HFF-Myc (cell line): ENCODE measurements at regions not wholly inside any gene's neighbourhood (a gene's known extent, or its start where the extent isn't known, plus 50 kb on each side); places are given as distances from the start of the nearest gene placed in this dataset.

Experiments
- DNase-seq: peaks from one replicate; pipeline ENCODE4 v3.0.0-alpha.2; 2011; ENCODE audit warnings: low read depth; ENCODE audit errors: extremely low read depth
- H3K4me3 ChIP-seq: replicated peaks from 2 replicates; pipeline ENCODE4 v1.5.1; 2011; ENCODE audit warnings: low read depth, mild to moderate bottlenecking, control low read depth, low read length
- TF ChIP-seq, protein P1 (sequence below): IDR thresholded peaks from 2 replicates; pipeline ENCODE4 v1.5.1; 2012; ENCODE audit warnings: mild to moderate bottlenecking, low read depth, low read length, control low read depth; ENCODE audit errors: missing control alignments

GRCh38 chr11:69578167-69578566 is 62.8 kb upstream of the CCND1 start:
- TF ChIP-seq, protein P1, sequence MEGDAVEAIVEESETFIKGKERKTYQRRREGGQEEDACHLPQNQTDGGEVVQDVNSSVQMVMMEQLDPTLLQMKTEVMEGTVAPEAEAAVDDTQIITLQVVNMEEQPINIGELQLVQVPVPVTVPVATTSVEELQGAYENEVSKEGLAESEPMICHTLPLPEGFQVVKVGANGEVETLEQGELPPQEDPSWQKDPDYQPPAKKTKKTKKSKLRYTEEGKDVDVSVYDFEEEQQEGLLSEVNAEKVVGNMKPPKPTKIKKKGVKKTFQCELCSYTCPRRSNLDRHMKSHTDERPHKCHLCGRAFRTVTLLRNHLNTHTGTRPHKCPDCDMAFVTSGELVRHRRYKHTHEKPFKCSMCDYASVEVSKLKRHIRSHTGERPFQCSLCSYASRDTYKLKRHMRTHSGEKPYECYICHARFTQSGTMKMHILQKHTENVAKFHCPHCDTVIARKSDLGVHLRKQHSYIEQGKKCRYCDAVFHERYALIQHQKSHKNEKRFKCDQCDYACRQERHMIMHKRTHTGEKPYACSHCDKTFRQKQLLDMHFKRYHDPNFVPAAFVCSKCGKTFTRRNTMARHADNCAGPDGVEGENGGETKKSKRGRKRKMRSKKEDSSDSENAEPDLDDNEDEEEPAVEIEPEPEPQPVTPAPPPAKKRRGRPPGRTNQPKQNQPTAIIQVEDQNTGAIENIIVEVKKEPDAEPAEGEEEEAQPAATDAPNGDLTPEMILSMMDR, result no peak
- no peak overlapping the region for H3K4me3 ChIP-seq
- no peak for DNase-seq

- no peak overlapping the region for H3K4me3 ChIP-seq
- TF ChIP-seq, protein P1, result no peak
- no peak for DNase-seq
Observed at GRCh38 chr11:69580529-69580928, 60.4 kb upstream of the CCND1 start.

DNA sequence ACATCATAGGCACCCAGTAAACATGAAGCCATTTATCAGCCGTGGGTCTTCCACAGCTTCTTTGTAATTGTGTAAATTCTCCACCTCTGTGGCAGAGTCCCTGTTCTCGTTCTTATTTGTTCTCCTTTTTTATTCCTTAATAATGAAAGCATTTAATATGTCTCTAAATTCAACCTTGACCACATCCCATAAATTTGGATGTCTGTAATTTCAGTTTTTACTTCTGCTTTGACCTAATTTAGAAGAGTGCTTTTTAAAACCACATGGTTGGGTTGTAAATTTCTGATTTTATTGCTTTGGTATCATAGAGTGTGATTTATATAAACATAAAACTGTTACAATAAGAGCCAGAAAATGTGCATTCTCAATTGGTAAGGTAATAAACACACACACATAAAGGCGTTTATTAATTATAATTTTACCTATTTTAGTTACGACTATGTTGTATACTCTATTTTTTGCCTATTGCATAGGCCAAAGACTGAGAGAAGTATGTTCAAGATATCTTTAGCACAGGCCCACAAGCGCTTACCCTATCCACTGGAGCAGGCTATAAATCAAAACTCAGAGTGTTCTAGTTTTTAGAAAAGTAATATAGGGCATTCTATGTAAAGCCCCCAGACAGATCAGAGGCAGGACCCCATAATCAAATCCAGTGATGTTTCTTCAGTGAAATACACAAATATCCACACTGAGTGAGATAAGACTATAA is 58.0 kb upstream of the CCND1 start:
- no peak for DNase-seq
- H3K4me3 ChIP-seq, result no peak overlapping the region
- TF ChIP-seq, protein P1, result no peak

GRCh38 chr11:69584160-69584559 is 56.8 kb upstream of the CCND1 start:
- no peak overlapping the region for H3K4me3 ChIP-seq
- DNase-seq, result no peak
- TF ChIP-seq, protein P1, result no peak

- DNase-seq, result no peak
- TF ChIP-seq, protein P1, result no peak
- H3K4me3 ChIP-seq, result no peak overlapping the region
Observed at GRCh38 chr11:69585385-69585784, 55.6 kb upstream of the CCND1 start.

DNA sequence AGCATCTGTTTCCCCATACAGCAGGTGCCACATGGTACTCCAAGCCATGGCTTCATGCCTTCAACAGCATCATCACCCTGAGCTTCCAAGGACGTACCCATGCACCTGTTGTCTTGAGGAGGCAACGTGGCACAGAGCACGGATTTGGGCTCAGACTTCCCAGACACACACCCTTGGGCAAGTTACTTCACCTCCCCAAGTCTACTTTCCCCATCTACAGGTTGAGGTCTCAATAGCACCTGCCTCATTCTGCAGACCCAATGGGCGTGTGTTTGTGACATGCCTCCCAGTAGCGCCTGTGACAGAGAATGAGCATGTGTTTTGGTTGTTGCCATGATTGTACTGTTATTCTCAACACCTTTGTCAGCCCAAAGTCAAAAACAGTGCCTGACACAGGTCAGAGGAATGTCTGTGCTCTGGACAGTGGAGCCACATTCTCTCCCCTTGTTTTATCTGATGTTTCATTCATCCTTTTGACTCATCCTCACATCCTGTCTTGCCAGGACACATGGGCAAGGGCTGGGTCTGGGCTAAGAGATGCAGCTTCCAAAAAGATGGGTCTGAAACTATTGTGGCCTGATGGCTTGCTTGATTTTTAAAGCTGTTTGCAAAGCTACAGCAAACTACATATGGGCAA is 53.4 kb upstream of the CCND1 start:
- TF ChIP-seq, protein P1, result no peak
- peak; percentile 59 for DNase-seq
- H3K4me3 ChIP-seq, result no peak overlapping the region
